Mucosa of gallbladder (tissue), 1 donor: ENCODE measurements at regions not wholly inside any gene's neighbourhood (a gene's known extent, or its start where the extent isn't known, plus 50 kb on each side); places are given as distances from the start of the nearest gene placed in this dataset.

Experiments used
- DNase-seq: peaks from one replicate; pipeline ENCODE4 v3.0.0-alpha.2; 2020; ENCODE audit warnings: low spot score
- donor health status: DM: no; HTN: no; CAD: no.

DNA sequence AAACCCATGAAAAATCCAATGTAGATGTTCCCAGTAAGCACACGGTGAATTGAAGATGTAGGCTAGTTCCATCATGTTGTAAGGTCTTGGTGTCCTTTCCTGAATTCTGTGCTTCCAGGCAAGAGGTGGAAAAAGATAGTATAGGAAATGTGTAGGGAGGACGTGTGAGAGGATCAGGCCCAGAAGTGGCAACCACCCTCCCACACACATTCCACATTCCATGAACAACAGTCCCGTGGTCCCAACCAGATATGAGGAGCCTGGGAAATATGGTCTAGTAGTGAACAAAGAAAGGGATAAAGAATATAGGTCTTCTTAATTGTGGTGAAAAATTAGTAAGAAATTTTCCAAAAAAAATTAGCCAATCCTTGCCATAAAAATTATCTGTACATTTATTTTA lies 1254.2 kb upstream of the SLC10A2 start:
- DNase-seq: no peak

GRCh38 chr13:104318121-104318520 lies 1251.9 kb upstream of the SLC10A2 start:
- no peak for DNase-seq

DNA sequence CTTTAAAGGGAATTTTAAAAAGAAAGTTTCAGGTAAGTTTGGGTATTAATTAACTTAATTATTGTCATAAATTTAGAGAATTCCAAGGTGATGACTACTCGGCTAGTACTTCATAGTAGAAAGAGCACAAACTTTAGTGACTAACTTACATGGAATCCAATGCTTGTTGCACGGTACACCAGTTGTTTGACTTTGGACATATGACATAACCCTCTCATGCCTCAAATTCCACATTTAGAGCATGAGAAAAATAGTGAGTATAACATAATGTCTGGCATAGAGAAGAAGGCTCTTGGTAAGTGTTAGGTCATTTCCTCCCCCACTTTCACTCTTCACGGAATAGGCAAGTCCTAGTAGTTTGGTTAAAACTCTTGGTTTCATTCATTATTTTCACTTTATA lies 1249.4 kb upstream of the SLC10A2 start:
- DNase-seq: no peak

DNA sequence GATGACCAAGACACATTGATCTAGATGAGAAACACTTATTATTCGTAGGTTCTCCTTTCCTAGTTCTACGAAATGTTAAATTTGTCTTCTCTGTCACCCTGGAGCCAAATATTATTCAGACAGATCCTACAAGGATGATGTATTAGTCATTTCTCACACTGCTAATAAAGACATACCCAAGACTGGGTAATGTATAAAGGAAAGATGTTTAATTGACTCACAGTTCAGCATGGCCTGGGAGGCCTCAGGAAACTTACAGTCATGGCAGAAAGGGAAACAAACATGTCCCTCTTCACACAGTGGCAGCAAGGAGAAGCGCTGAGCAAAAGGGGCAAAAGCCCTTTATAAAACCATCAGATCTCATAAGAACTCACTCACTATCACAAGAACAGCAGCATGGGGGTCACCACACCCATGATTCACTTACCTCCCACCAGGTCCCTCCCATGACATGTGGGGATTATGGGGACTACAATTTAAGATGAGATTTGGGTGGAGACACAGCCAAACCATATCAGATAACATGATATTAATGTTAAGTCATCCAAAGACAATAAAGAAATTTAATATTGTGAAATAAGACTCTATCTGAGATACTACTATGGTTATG lies 1248.8 kb upstream of the SLC10A2 start:
- no peak for DNase-seq

GRCh38 chr13:104314321-104314720 lies 1248.1 kb upstream of the SLC10A2 start:
- DNase-seq: no peak

DNA sequence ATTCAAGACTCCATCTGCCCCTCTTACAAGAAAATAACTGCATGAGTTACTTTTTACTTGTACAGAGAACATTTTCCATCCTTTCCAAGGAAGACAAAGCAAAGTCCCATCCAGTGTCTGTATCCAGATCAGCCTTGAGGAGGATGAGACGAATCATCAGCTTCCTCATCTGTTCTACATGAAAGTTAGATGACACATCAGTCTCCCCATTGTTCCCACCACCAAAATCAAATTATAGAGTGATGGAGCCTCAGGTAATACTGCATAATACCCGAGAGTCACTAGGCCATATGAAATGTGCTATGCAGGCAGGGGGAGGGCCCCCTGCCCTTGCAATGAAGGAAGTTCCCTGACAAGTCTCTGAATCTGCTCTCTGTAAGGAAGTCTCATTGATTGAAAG lies 1244.6 kb upstream of the SLC10A2 start:
- no peak for DNase-seq

GRCh38 chr13:104309431-104309830 lies 1243.2 kb upstream of the SLC10A2 start:
- no peak for DNase-seq

GRCh38 chr13:104301171-104301975 lies 1235.2 kb upstream of the SLC10A2 start:
- DNase-seq: no peak

DNA sequence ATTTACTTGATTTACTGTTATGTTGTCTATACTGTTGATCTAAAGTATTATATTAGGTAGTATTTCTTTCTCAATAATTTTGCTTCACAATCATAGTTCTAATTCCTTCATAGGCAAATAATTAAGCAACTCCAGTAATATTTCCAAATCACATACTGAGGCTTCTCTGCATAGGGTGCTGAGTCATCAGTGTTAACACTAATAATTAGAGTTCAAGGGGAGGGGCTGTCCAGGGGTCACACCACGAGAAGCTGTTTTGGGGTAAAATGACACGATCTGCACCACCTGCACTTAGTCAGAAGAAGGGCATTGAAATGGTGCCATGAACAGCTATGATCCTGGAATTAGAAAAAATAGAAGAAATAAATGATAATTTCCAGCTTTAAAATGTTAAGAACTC lies 1230.9 kb upstream of the SLC10A2 start:
- no peak for DNase-seq

- no peak for DNase-seq
These were observed 1230.1 kb upstream of the SLC10A2 start for GRCh38 chr13:104296286-104296685.

- DNase-seq: no peak
These were observed 1229.3 kb upstream of the SLC10A2 start for GRCh38 chr13:104295537-104295936.

GRCh38 chr13:104289400-104289799 lies 1223.2 kb upstream of the SLC10A2 start:
- no peak for DNase-seq

DNA sequence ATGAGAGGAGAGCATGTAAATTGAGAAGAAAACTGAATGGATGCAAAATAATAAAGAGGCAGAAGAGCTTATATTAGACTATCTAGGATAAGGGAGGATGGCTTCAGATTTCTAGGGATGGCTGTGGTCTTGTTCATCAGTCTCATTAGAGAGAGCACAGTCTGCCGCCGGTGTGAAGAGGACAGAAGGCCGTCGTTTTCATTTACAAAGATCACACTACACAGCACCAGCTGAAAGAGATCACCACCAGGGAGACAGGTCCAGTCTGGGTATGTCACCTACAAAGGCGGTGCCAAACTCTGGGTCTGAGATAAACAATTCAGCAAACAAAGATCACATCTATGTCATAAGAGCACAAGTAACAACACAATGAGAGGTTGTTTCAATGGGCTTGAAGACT lies 1222.3 kb upstream of the SLC10A2 start:
- DNase-seq: no peak

DNA sequence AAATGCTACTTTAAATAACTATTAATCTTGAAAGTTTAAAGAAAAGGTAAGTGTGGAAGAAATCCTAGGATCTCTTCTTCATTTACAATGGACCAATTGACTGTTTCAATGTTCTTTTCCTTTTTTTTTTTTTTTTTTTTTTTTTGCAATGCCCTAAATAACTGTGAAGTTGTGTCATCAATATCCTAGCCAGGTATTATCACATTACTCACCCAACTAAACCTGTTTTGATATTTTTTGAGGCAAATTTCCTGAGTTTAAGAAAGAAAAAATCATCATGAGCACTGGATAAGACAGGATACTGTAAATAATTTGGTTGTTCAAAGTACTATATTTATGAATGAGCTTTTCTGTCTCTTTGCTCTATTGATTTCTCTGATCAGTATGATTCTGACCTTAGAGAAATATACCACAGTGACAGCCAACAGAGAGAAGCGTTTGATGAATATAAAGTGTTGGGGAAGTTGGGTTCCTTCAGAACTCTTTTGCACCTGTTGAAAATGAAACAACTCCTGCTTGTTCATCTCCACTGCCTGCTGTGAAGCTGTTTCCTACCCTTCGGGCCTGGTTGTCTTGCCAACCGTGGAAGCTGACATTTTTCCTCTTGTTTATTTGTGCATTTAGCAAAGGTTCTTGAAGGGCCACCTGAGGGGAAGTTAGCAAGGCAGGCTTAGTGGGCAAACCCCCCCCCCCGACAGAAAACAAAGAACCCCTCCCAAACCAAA lies 1220.5 kb upstream of the SLC10A2 start:
- DNase-seq: no peak

- no peak for DNase-seq
These were observed 1215.7 kb upstream of the SLC10A2 start for GRCh38 chr13:104281910-104282309.

DNA sequence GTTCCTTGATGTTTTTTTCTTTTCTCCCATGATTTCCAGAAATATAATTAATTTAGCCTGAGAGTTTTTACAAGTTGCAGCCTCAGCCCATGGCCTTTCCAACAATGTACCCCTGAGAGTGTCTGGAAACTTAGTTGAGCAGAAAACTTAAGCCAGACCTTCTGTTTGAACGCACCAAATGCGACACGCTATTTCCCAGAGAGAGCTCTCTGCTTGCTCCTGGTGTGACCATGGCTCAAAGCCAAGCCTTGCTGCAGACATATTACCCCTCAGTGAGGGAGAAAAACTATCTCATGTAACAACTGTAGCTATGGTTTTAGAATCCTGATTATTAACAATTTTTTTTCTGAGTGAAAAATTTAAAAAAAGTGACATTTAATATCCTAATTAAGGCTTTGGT lies 1204.5 kb upstream of the SLC10A2 start:
- DNase-seq: no peak

DNA sequence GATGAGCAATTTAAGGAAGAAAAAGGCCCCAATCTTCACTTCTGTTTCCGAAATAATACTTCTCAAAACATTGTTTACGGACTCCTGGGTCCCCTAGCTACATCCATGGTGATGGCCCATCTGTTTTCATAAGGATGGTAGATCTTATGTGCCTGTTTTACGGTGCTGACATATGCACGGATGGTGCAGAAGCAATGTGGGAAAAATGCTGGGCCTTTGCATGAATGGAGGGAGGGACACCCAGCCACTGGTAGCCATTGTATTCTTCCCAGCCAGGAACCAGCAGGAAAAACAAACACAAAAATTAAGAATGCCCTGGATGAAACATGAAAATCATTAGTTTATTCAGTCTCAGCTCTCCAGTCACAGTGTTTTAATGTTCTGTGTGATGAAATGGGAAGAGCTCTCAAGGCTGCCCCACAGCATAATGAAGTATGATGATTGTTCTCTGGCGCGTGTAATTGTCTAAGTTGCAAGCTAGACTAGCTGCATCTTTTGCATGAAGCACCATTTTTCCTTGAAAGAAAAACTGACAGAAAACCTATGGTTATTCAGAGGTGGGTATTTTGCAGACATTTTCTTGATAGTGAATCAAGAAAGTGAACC lies 1201.1 kb upstream of the SLC10A2 start:
- DNase-seq: no peak

DNA sequence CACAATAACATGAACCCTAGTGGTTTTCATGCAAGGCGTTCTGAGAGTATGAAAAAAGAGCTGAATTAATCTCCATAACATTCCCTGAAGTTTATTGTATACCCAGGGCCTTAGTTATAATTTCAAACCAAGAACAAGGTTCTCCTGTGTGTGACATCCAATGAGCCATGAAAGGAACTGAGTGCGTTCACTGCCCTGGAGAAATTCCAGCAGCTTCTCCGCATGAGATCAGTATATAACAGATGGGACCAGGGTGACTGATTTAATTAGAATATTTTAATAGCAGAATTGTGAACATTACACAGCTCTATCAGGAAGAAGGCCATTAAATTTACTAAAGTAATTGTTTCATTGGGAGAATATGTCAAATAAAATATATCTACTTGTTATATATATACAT lies 1190.5 kb upstream of the SLC10A2 start:
- DNase-seq: no peak

DNA sequence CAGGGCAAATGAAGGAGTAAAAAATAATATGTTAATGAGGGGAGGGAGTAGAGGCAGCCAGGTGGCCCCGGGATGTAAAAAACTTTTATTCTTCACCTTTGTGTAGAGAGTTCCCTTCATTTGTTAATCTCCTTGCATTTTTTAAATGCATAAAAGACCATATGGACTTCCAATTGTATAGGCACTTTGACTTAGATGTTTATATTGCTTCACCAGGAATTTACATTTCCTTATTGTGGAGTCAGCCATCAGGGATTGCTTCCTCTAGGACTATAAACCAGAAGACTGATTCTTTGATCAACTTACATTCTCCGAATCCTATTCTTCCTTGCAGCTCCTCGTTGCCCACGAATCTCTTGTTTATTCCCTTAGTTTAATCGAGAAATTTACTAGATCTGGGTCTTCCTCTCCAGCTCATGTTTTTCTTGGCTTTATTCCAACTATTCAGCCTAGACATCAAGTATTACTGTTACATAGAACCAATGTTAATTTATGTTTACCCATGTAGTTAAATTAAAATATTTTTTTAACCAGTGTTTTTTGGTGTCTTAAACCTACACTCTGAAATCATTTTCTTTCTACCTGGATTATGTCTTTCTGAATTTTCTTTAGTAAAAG lies 1187.0 kb upstream of the SLC10A2 start:
- no peak for DNase-seq

DNA sequence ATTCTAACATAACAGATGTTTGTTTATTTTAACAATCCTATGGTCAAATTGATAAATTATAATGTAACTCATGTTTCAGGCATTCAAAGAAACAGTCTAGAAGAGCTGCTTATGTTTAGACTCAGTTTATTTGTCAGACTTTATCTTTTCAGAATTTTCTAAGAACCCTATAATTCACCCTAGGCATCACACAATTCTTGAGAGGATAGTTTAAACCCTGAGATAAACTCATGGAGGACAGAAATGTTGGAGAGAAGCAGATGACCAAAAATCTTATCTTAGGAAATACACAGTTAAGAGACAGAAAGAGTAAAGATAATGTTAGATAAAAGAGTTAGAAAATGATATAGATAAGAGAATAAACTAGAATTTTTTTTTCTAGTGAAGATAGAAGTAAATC lies 1185.7 kb upstream of the SLC10A2 start:
- no peak for DNase-seq

DNA sequence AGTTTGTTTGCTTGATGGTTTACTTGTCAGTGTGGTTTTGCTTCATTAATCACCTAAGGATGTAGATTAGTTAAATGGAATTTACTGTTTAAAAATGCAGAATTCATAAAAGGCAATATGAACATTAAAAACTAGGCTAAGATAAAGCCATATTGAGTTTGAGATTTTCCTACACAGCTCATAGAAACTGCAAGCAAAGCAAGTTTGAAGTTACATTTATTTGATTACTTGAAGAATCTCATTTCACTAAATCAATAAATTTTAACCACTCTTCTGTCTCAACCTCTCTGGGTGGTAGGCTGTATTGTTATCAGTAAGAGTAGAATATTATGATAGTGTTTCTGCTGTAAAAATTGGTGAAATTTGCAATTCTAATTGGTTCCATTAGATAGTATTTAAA lies 1180.7 kb upstream of the SLC10A2 start:
- DNase-seq: no peak

GRCh38 chr13:104206450-104207044 lies 1140.3 kb upstream of the SLC10A2 start:
- no peak for DNase-seq
